DND-41 (cell line): ENCODE measurements at regions not wholly inside any gene's neighbourhood (a gene's known extent, or its start where the extent isn't known, plus 50 kb on each side); places are given as distances from the start of the nearest gene placed in this dataset.

Source experiments
- EZH2 ChIP-seq: IDR thresholded peaks from 3 replicates; pipeline ENCODE4 v1.6.1; 2012; ENCODE audit warnings: borderline replicate concordance, low read depth, mild to moderate bottlenecking, moderate library complexity, low read length, inconsistent platforms; ENCODE audit not compliant: severe bottlenecking
- TF ChIP-seq, protein P1 (sequence below): IDR thresholded peaks from 2 replicates; pipeline ENCODE4 v1.5.1; 2012; ENCODE audit warnings: borderline replicate concordance, low read length, moderate library complexity, mild to moderate bottlenecking; ENCODE audit not compliant: poor library complexity, severe bottlenecking; ENCODE audit errors: extremely low read depth

DNA sequence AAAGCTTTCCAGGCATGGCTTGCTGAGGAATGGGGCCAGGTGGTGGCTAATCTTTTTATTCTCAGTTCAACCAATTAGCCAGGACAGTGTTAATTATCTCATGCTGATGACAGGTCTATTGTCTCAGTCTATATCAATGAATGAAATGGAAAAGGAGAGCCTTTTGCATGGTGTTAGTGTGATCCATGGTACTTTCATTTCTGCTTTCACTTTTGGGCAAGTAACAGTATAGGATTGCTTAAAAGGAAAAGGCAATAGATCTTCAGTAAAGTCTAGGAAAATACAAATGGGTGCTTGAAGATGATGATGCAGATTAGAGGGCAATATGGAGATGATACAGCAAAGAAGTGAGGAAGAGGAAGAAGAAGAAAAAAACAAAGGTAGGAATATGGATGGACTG, 430.3 kb downstream of the TFAP2A start:
- TF ChIP-seq, protein P1, sequence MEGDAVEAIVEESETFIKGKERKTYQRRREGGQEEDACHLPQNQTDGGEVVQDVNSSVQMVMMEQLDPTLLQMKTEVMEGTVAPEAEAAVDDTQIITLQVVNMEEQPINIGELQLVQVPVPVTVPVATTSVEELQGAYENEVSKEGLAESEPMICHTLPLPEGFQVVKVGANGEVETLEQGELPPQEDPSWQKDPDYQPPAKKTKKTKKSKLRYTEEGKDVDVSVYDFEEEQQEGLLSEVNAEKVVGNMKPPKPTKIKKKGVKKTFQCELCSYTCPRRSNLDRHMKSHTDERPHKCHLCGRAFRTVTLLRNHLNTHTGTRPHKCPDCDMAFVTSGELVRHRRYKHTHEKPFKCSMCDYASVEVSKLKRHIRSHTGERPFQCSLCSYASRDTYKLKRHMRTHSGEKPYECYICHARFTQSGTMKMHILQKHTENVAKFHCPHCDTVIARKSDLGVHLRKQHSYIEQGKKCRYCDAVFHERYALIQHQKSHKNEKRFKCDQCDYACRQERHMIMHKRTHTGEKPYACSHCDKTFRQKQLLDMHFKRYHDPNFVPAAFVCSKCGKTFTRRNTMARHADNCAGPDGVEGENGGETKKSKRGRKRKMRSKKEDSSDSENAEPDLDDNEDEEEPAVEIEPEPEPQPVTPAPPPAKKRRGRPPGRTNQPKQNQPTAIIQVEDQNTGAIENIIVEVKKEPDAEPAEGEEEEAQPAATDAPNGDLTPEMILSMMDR: no peak
- no peak for TF ChIP-seq EZH2
